Thymus (tissue), 11 donors: ENCODE measurements at regions not wholly inside any gene's neighbourhood (a gene's known extent, or its start where the extent isn't known, plus 50 kb on each side); places are given as distances from the start of the nearest gene placed in this dataset.
"Not testable (repeated sequence)": the region's sequence is repeated elsewhere in the genome, so short reads cannot be mapped to it uniquely, and the experiment has no call there.

Experiments
- DNase-seq, 9 donors: peaks; one replicate each; pipeline ENCODE4 v3.0.0-alpha.2; 2013; ENCODE audit warnings: low spot score in 9 of 9, low read depth in 6 of 9, missing footprints in 1 of 9
- H3K27ac ChIP-seq, 2 donors: one replicate each; pipeline ENCODE4 v1.5.1; 2013; ENCODE audit warnings: control low read depth in 1 of 2, low read depth in 1 of 2, low read length in 1 of 2, mild to moderate bottlenecking in 1 of 2, moderate library complexity in 1 of 2
- H3K27me3 ChIP-seq, 2 donors: one replicate each; pipeline ENCODE4 v1.5.1; 2013; ENCODE audit warnings: low read length in 1 of 2; ENCODE audit not compliant: control insufficient read depth in 2 of 2, insufficient read depth in 1 of 2
- H3K36me3 ChIP-seq, 2 donors: one replicate each; pipeline ENCODE4 v1.5.1; 2013; ENCODE audit warnings: low read length in 1 of 2, mild to moderate bottlenecking in 1 of 2, moderate library complexity in 1 of 2; ENCODE audit not compliant: control insufficient read depth in 2 of 2, insufficient read depth in 2 of 2
- H3K4me1 ChIP-seq, 2 donors: one replicate each; pipeline ENCODE4 v1.5.1; 2013; ENCODE audit warnings: low read length in 2 of 2; ENCODE audit not compliant: control insufficient read depth in 2 of 2, insufficient read depth in 2 of 2
- H3K4me3 ChIP-seq, 2 donors: one replicate each; pipeline ENCODE4 v1.5.1; 2013; ENCODE audit warnings: low read length in 2 of 2, control low read depth in 1 of 2, mild to moderate bottlenecking in 1 of 2
- H3K9me3 ChIP-seq, 2 donors: one replicate each; pipeline ENCODE4 v1.5.1; 2013; ENCODE audit warnings: low read length in 1 of 2, mild to moderate bottlenecking in 1 of 2; ENCODE audit not compliant: control insufficient read depth in 2 of 2, insufficient read depth in 1 of 2
- WGBS: extraction: QIAGEN DNeasy Blood & Tissue Kit; methylation state at CpG from one replicate; pipeline ENCODE4 v1.1.7; 2013; 5-methylcytosine and 5-hydroxymethylcytosine counted together
- donor health status: healthy.

- H3K9me3 ChIP-seq, result no peaks in the 10 kb centered on the region
- 97% methylated on average over 1 of the region's 1 CpG for WGBS
- DNase-seq, result no peak
- H3K36me3 ChIP-seq, result no peaks in the 10 kb centered on the region
- no peaks in the 10 kb centered on the region for H3K27me3 ChIP-seq
- no peak overlapping the region for H3K4me3 ChIP-seq
- H3K27ac ChIP-seq, result no peak overlapping the region
- H3K4me1 ChIP-seq, result no peaks in the 10 kb centered on the region
Measured at GRCh38 chr13:78047151-78047550, 128.5 kb upstream of the EDNRB start.

- no peak overlapping the region for H3K27ac ChIP-seq
- no peaks in the 10 kb centered on the region for H3K27me3 ChIP-seq
- no peaks in the 10 kb centered on the region for H3K36me3 ChIP-seq
- H3K4me3 ChIP-seq, result no peak overlapping the region
- DNase-seq, result no peak
- H3K9me3 ChIP-seq, result no peaks in the 10 kb centered on the region
- no peaks in the 10 kb centered on the region for H3K4me1 ChIP-seq
- 45% methylated on average over 2 of the region's 2 CpGs for WGBS
Measured at GRCh38 chr13:78046331-78046730, 127.7 kb upstream of the EDNRB start.

DNA sequence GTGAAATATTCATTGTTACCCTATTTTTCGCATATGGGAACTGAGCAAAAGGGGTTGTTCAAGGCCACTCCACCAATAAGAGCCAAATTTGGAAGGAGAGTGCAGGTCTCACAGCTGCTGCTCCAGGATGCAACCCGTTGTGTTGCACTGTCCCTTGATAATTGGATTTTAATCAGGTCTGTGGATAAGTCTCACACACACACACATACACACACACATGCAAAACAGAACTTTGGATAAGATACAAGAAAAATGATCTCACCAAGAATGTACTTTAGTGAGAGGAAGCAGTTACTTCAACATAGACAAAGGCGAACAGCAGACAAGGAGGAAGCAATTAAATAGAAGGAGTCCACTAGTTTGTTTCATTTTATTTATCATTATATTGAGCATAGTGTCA, 127.3 kb upstream of the EDNRB start:
- Histone ChIP-seq H3K4me3 (no peak overlapping the region), H3K27me3 (no peaks in the 10 kb centered on the region), H3K27ac (no peak overlapping the region), H3K9me3 (no peaks in the 10 kb centered on the region), H3K36me3 (no peaks in the 10 kb centered on the region), H3K4me1 (no peaks in the 10 kb centered on the region)
- 62% methylated on average over 3 of the region's 3 CpGs for WGBS
- no peak for DNase-seq

- WGBS, result 98% methylated on average over 3 of the region's 3 CpGs
- H3K9me3 ChIP-seq, H3K4me3 ChIP-seq, H3K27me3 ChIP-seq, H3K36me3 ChIP-seq, H3K27ac ChIP-seq, DNase-seq, H3K4me1 ChIP-seq: not testable (repeated sequence)
Measured at GRCh38 chr13:78041366-78041765, 122.7 kb upstream of the EDNRB start.

DNA sequence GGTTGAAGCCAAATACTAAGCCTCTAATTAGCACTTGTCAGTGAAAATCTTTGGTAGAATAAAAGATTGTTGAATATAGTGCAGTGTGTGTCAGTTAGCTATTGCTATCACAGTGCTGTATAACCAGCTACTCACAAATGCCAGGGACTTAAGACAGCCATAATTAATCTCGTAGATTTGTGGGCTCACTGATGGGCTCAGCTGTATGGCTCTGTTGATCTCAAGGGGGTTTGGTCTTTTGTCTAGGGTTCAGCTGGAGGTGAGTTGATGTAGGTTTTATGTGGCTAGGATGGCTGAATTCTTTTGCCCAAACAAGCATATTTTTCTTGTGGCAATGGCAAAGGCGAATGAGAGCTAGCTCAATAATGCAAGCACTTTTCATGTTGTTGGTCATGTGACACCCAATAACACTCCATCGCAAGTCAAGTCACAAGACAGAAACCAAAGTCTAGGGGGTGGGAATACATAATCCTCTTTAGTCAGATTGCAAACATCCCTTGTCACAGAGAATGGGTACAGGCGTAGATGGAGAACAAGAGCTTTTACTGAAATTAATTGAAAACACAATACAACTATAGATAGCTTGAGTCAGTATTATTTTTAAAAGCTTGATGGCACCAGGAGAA, 121.7 kb upstream of the EDNRB start:
- no peak for DNase-seq
- no peak overlapping the region for H3K27ac ChIP-seq
- no peaks in the 10 kb centered on the region for H3K27me3 ChIP-seq
- H3K4me1 ChIP-seq, result no peaks in the 10 kb centered on the region
- no peaks in the 10 kb centered on the region for H3K9me3 ChIP-seq
- no peak overlapping the region for H3K4me3 ChIP-seq
- 97% methylated on average over 4 of the region's 4 CpGs for WGBS
- H3K36me3 ChIP-seq, result no peaks in the 10 kb centered on the region

- DNase-seq, result no peak
- H3K4me1 ChIP-seq, result no peaks in the 10 kb centered on the region
- H3K9me3 ChIP-seq, result no peaks in the 10 kb centered on the region
- H3K4me3 ChIP-seq, result no peak overlapping the region
- no peaks in the 10 kb centered on the region for H3K27me3 ChIP-seq
- H3K27ac ChIP-seq, result no peak overlapping the region
- H3K36me3 ChIP-seq, result no peaks in the 10 kb centered on the region
Measured at GRCh38 chr13:78036841-78037240, 118.2 kb upstream of the EDNRB start.

- WGBS, result 97% methylated on average over 1 of the region's 1 CpG
- no peak for DNase-seq
- no peaks in the 10 kb centered on the region for H3K27me3 ChIP-seq
- no peaks in the 10 kb centered on the region for H3K36me3 ChIP-seq
- no peak overlapping the region for H3K4me3 ChIP-seq
- H3K4me1 ChIP-seq, result no peaks in the 10 kb centered on the region
- H3K9me3 ChIP-seq, result no peaks in the 10 kb centered on the region
- H3K27ac ChIP-seq, result no peak overlapping the region
Measured at GRCh38 chr13:78035500-78035899, 116.9 kb upstream of the EDNRB start.

- WGBS, result 97% methylated on average over 3 of the region's 3 CpGs
- no peaks in the 10 kb centered on the region for H3K9me3 ChIP-seq
- no peak overlapping the region for H3K27ac ChIP-seq
- no peaks in the 10 kb centered on the region for H3K36me3 ChIP-seq
- DNase-seq, result no peak
- H3K4me1 ChIP-seq, result no peaks in the 10 kb centered on the region
- H3K4me3 ChIP-seq, result no peak overlapping the region
- H3K27me3 ChIP-seq, result no peaks in the 10 kb centered on the region
Measured at GRCh38 chr13:78033509-78033908, 114.9 kb upstream of the EDNRB start.

DNA sequence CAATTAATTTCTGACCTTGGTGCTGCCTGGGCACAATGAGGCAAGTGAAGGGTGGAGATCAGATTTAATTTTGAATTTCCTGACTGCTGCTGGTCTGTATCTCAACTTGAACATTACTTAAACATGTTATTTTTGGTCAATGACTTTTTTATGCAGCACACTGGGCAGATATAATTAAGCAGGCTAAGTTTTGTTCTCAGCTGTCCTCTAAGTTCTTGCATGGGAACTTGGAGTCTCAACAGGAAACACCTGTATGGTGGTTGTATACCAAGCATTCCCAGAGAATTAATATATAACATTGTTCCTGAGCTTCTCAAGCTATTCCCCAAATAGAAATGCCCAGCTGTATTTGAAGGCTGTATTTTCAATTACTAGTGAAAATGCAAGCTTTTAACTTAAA, 113.5 kb upstream of the EDNRB start:
- Histone ChIP-seq H3K27ac (no peak overlapping the region), H3K4me1 (no peaks in the 10 kb centered on the region), H3K27me3 (no peaks in the 10 kb centered on the region), H3K36me3 (no peaks in the 10 kb centered on the region), H3K9me3 (no peaks in the 10 kb centered on the region), H3K4me3 (no peak overlapping the region)
- DNase-seq, result no peak
